RKO (cell line): ENCODE measurements at regions not wholly inside any gene's neighbourhood (a gene's known extent, or its start where the extent isn't known, plus 50 kb on each side); places are given as distances from the start of the nearest gene placed in this dataset.
"Not testable (repeated sequence)": the region's sequence is repeated elsewhere in the genome, so short reads cannot be mapped to it uniquely, and the experiment has no call there.

Experiments
- DNase-seq: peaks from one replicate; pipeline ENCODE4 v3.0.0-alpha.2; 2016; ENCODE audit warnings: low spot score

GRCh38 chr20:60761056-60761455 is 491.0 kb upstream of the CDH4 start:
- no peak for DNase-seq

GRCh38 chr20:60762386-60762785 is 489.7 kb upstream of the CDH4 start:
- peak; percentile 3 for DNase-seq

- no peak for DNase-seq
Measured at GRCh38 chr20:60764328-60764727, 487.7 kb upstream of the CDH4 start.

- DNase-seq = no peak
Measured at GRCh38 chr20:60764771-60765170, 487.3 kb upstream of the CDH4 start.

- no peak for DNase-seq
Measured at GRCh38 chr20:60765821-60766403, 486.1 kb upstream of the CDH4 start.

GRCh38 chr20:60768216-60768615 is 483.8 kb upstream of the CDH4 start:
- DNase-seq = no peak

GRCh38 chr20:60780388-60781025 is 471.6 kb upstream of the CDH4 start:
- no peak for DNase-seq

- DNase-seq = no peak
Measured at GRCh38 chr20:60782959-60783625, 469.0 kb upstream of the CDH4 start.

- no peak for DNase-seq
Measured at GRCh38 chr20:60785301-60785700, 466.8 kb upstream of the CDH4 start.

- DNase-seq = no peak
Measured at GRCh38 chr20:60785785-60786184, 466.3 kb upstream of the CDH4 start.

GRCh38 chr20:60786686-60787217 is 465.3 kb upstream of the CDH4 start:
- DNase-seq = no peak

- DNase-seq = no peak
Measured at GRCh38 chr20:60787276-60787675, 464.8 kb upstream of the CDH4 start.

- DNase-seq = no peak
Measured at GRCh38 chr20:60788070-60788469, 464.0 kb upstream of the CDH4 start.

- DNase-seq = no peak
Measured at GRCh38 chr20:60789399-60789798, 462.7 kb upstream of the CDH4 start.

GRCh38 chr20:60790339-60790738 is 461.7 kb upstream of the CDH4 start:
- not testable (repeated sequence) for DNase-seq

GRCh38 chr20:60791823-60792222 is 460.2 kb upstream of the CDH4 start:
- no peak for DNase-seq

GRCh38 chr20:60792941-60793340 is 459.1 kb upstream of the CDH4 start:
- no peak for DNase-seq

- DNase-seq = no peak
Measured at GRCh38 chr20:60794674-60795073, 457.4 kb upstream of the CDH4 start.

GRCh38 chr20:60795651-60796050 is 456.4 kb upstream of the CDH4 start:
- no peak for DNase-seq

GRCh38 chr20:60800185-60800584 is 451.9 kb upstream of the CDH4 start:
- no peak for DNase-seq

GRCh38 chr20:60802676-60803075 is 449.4 kb upstream of the CDH4 start:
- no peak for DNase-seq

GRCh38 chr20:60803335-60804055 is 448.6 kb upstream of the CDH4 start:
- no peak for DNase-seq
